CD4-positive, alpha-beta T cell treated with Interleukin-6 for 4 hours (primary cell): ENCODE measurements at regions not wholly inside any gene's neighbourhood (a gene's known extent, or its start where the extent isn't known, plus 50 kb on each side); places are given as distances from the start of the nearest gene placed in this dataset.
"Not testable (repeated sequence)": the region's sequence is repeated elsewhere in the genome, so short reads cannot be mapped to it uniquely, and the experiment has no call there.

Experiments
- DNase-seq: peaks from one replicate; pipeline ENCODE4 v3.0.0-alpha.2; 2020; ENCODE audit warnings: mixed read lengths

- DNase-seq = no peak
Observed at GRCh38 chrX:140337263-140337662, 167.6 kb downstream of the SOX3 start.

- no peak for DNase-seq
Observed at GRCh38 chrX:140318296-140318695, 186.6 kb downstream of the SOX3 start.

- DNase-seq = no peak
Observed at GRCh38 chrX:140317462-140317861, 187.4 kb downstream of the SOX3 start.

- DNase-seq = no peak
Observed at GRCh38 chrX:140298960-140299825, 205.7 kb downstream of the SOX3 start.

GRCh38 chrX:140297273-140297672 is 207.6 kb downstream of the SOX3 start:
- no peak for DNase-seq

- DNase-seq = no peak
Observed at GRCh38 chrX:140292961-140293360, 211.9 kb downstream of the SOX3 start.

- no peak for DNase-seq
Observed at GRCh38 chrX:140292188-140292587, 212.7 kb downstream of the SOX3 start.

GRCh38 chrX:140274811-140275525 is 229.9 kb downstream of the SOX3 start:
- DNase-seq = no peak

- DNase-seq = no peak
Observed at GRCh38 chrX:140273921-140274320, 230.9 kb downstream of the SOX3 start.

- no peak for DNase-seq
Observed at GRCh38 chrX:140250391-140250790, 254.5 kb downstream of the SOX3 start.

GRCh38 chrX:140249088-140249487 is 255.8 kb downstream of the SOX3 start:
- DNase-seq = no peak

- DNase-seq = no peak
Observed at GRCh38 chrX:140229191-140229590, 263.9 kb upstream of the CXorf66 start.

GRCh38 chrX:140226037-140226436 is 260.7 kb upstream of the CXorf66 start:
- not testable (repeated sequence) for DNase-seq

GRCh38 chrX:140215894-140216293 is 250.6 kb upstream of the CXorf66 start:
- not testable (repeated sequence) for DNase-seq

GRCh38 chrX:140214518-140214917 is 249.2 kb upstream of the CXorf66 start:
- DNase-seq = not testable (repeated sequence)

GRCh38 chrX:140206657-140207056 is 241.3 kb upstream of the CXorf66 start:
- DNase-seq = no peak

GRCh38 chrX:140190441-140191108 is 225.3 kb upstream of the CXorf66 start:
- DNase-seq = no peak

GRCh38 chrX:140180585-140180984 is 215.3 kb upstream of the CXorf66 start:
- no peak for DNase-seq

- no peak for DNase-seq
Observed at GRCh38 chrX:140177821-140178220, 212.5 kb upstream of the CXorf66 start.

GRCh38 chrX:140172401-140172800 is 207.1 kb upstream of the CXorf66 start:
- DNase-seq = no peak

- DNase-seq = no peak
Observed at GRCh38 chrX:140167551-140167950, 202.2 kb upstream of the CXorf66 start.

- no peak for DNase-seq
Observed at GRCh38 chrX:140165849-140166248, 200.5 kb upstream of the CXorf66 start.

- DNase-seq = no peak
Observed at GRCh38 chrX:140164391-140164790, 199.1 kb upstream of the CXorf66 start.
